ENCODE measurements at regions not wholly inside any gene's neighbourhood (a gene's known extent, or its start where the extent isn't known, plus 50 kb on each side); places are given as distances from the start of the nearest gene placed in this dataset.

GRCh38 chr2:161103451-161103831 is 56.8 kb upstream of the TANK start:
- DNase-seq (ENCODE audit: low spot score): no peak

DNA sequence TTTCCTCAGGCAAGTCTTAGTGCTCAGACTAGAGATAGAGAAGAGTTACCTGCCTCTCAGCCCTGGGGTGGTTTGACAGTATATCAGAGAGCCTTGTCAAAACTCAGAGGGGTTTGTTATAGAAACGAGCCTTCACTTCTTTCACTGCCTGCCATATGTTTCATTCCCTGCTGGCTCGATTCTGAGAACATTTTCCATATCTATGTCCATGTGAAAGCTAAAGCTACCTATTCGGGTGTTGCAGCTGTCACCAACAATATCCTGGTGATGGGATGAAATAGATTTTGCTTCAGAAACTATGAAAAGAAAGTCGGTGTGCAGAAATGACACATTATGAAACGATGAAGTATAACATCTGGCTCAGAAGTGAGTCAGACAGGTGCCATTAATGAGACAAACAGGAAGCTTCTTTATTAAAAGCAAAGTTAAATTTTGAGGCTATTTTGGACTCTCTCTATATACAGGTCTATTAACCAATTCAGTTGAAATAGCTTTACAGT is 56.1 kb upstream of the TANK start:
- Mint-ChIP-seq H3K27ac (no peak overlapping the region), H3K27me3 (ENCODE audit: low read depth) (no peaks in the 10 kb centered on the region)

More at GRCh38 chr2:161103451-161103831, 56.8 kb upstream of the TANK start:
- H3K9me3 Mint-ChIP-seq: peaks cover 3% of the 10 kb centered on the region
- no peak for ATAC-seq
- POLR2A ChIA-PET: no interaction called here
- TF ChIP-seq ERG (CRISPR knock-in tag; IDR thresholded peaks at IDR 0.05): no peak
- TF ChIP-seq, protein P1, sequence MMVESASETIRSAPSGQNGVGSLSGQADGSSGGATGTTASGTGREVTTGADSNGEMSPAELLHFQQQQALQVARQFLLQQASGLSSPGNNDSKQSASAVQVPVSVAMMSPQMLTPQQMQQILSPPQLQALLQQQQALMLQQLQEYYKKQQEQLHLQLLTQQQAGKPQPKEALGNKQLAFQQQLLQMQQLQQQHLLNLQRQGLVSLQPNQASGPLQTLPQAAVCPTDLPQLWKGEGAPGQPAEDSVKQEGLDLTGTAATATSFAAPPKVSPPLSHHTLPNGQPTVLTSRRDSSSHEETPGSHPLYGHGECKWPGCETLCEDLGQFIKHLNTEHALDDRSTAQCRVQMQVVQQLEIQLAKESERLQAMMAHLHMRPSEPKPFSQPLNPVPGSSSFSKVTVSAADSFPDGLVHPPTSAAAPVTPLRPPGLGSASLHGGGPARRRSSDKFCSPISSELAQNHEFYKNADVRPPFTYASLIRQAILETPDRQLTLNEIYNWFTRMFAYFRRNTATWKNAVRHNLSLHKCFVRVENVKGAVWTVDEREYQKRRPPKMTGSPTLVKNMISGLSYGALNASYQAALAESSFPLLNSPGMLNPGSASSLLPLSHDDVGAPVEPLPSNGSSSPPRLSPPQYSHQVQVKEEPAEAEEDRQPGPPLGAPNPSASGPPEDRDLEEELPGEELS (CRISPR knock-in tag; IDR thresholded peaks at IDR 0.05): no peak
- TF ChIP-seq, protein P2, sequence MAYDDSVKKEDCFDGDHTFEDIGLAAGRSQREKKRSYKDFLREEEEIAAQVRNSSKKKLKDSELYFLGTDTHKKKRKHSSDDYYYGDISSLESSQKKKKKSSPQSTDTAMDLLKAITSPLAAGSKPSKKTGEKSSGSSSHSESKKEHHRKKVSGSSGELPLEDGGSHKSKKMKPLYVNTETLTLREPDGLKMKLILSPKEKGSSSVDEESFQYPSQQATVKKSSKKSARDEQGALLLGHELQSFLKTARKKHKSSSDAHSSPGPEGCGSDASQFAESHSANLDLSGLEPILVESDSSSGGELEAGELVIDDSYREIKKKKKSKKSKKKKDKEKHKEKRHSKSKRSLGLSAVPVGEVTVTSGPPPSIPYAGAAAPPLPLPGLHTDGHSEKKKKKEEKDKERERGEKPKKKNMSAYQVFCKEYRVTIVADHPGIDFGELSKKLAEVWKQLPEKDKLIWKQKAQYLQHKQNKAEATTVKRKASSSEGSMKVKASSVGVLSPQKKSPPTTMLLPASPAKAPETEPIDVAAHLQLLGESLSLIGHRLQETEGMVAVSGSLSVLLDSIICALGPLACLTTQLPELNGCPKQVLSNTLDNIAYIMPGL (CRISPR knock-in tag; IDR thresholded peaks at IDR 0.05): no peak
- TF ChIP-seq CREM (CRISPR knock-in tag; IDR thresholded peaks at IDR 0.05): no peak
- no peak for TF ChIP-seq ATF3 (CRISPR knock-in tag; conservative IDR thresholded peaks at IDR 0.05)
- no peak for TF ChIP-seq ATF2 (CRISPR knock-in tag; IDR thresholded peaks at IDR 0.05; ENCODE audit: borderline replicate concordance, low read depth)
- no peak for TF ChIP-seq ZNF121 (CRISPR knock-in tag; IDR thresholded peaks at IDR 0.05)
- TF ChIP-seq KAT7 (CRISPR knock-in tag; IDR thresholded peaks at IDR 0.05; ENCODE audit: borderline replicate concordance): no peak
- TF ChIP-seq TCF7 (CRISPR knock-in tag; IDR thresholded peaks at IDR 0.05; ENCODE audit: low read depth): no peak
- no peak for TF ChIP-seq EMX1 (CRISPR knock-in tag; IDR thresholded peaks at IDR 0.05)
- no peak overlapping the region for H3K27ac Mint-ChIP-seq
- no peaks in the 10 kb centered on the region for H3K36me3 Mint-ChIP-seq
- H3K27me3 Mint-ChIP-seq (ENCODE audit: low read depth): no peaks in the 10 kb centered on the region
- no peak overlapping the region for H3K4me3 Mint-ChIP-seq
- CTCF ChIA-PET: no interaction called here
- peaks cover 9% of the 10 kb centered on the region for H3K4me1 Mint-ChIP-seq

GRCh38 chr2:161107265-161107664 is 53.0 kb upstream of the TANK start:
- ATAC-seq (no peak), DNase-seq (ENCODE audit: low spot score) (no peak)
- no peaks in the 10 kb centered on the region for H3K9me3 Mint-ChIP-seq
- CTCF ChIA-PET: interaction anchor here (1.1 kb wide), 1 partner anchor 116 kb away, joined by 3 read pairs; no protein-coding TSS in a partner anchor
- no peaks in the 10 kb centered on the region for H3K27me3 Mint-ChIP-seq (ENCODE audit: low read depth)
- no peak for TF ChIP-seq ARID4B (CRISPR knock-in tag; IDR thresholded peaks at IDR 0.05; ENCODE audit: borderline replicate concordance)
- TF ChIP-seq ZNF121 (CRISPR knock-in tag; IDR thresholded peaks at IDR 0.05): no peak
- H3K36me3 Mint-ChIP-seq: no peaks in the 10 kb centered on the region
- H3K4me3 Mint-ChIP-seq: no peak overlapping the region
- H3K27ac Mint-ChIP-seq: no peak overlapping the region
- POLR2A ChIA-PET: no interaction called here
- H3K4me1 Mint-ChIP-seq: peaks cover 12% of the 10 kb centered on the region

More for the DNA sequence above, 56.1 kb upstream of the TANK start:
- ChIA-PET CTCF (no interaction called here), POLR2A (interaction anchor here (1.1 kb wide), 1 partner anchor 9 kb away, joined by 3 read pairs; no protein-coding TSS in a partner anchor)
- no peaks in the 10 kb centered on the region for H3K9me3 Mint-ChIP-seq
- H3K4me3 Mint-ChIP-seq: no peak overlapping the region
- no peaks in the 10 kb centered on the region for H3K36me3 Mint-ChIP-seq
- H3K4me1 Mint-ChIP-seq: peaks cover 9% of the 10 kb centered on the region
- no peak for DNase-seq (ENCODE audit: low spot score)
- TF ChIP-seq TEAD4 (CRISPR knock-in tag; IDR thresholded peaks at IDR 0.05): no peak
- TF ChIP-seq ESRRA (CRISPR knock-in tag; IDR thresholded peaks at IDR 0.05; ENCODE audit: borderline replicate concordance): no peak
- no peak for TF ChIP-seq GRHL2 (CRISPR knock-in tag; IDR thresholded peaks at IDR 0.05; ENCODE audit: insufficient replicate concordance, severe bottlenecking)
- no peak for TF ChIP-seq TCF7 (CRISPR knock-in tag; IDR thresholded peaks at IDR 0.05; ENCODE audit: low read depth)
- TF ChIP-seq ZNF219 (CRISPR knock-in tag; IDR thresholded peaks at IDR 0.05; ENCODE audit: borderline replicate concordance): no peak
- TF ChIP-seq ZNF121 (CRISPR knock-in tag; IDR thresholded peaks at IDR 0.05): no peak
- no peak for TF ChIP-seq EMX1 (CRISPR knock-in tag; IDR thresholded peaks at IDR 0.05)
- ATAC-seq: no peak
